ENCODE measurements at regions not wholly inside any gene's neighbourhood (a gene's known extent, or its start where the extent isn't known, plus 50 kb on each side); places are given as distances from the start of the nearest gene placed in this dataset.
"Not testable (repeated sequence)": the region's sequence is repeated elsewhere in the genome, so short reads cannot be mapped to it uniquely, and the experiment has no call there.

DNA sequence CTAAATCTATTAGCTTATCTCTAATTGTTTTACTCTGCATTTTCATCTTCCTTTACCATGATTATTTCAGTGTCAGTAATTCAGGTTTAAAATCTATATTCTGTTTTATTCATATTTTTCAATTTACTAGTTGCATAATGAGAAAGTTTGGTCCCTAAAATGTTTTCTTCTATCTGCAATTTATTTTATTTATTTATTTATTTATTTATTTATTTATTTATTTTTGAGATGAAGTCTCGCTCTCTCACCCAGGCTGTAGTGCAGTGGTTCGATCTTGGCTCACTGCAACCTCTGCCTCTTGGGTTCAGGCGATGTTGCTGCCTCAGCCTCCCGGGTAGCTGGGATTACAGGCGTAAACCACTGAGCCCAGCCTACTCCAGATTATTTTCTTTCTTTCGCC is 1597.3 kb downstream of the CDH8 start:
- no peak overlapping the region for H3K27ac Mint-ChIP-seq
- H3K27me3 Mint-ChIP-seq, result no peaks in the 10 kb centered on the region
- no peaks in the 10 kb centered on the region for H3K36me3 Mint-ChIP-seq
- H3K4me1 Mint-ChIP-seq, result no peaks in the 10 kb centered on the region
- H3K4me3 Mint-ChIP-seq, result no peak overlapping the region
- peaks cover 7% of the 10 kb centered on the region for H3K9me3 Mint-ChIP-seq
- ATAC-seq (ENCODE audit: low read depth) (no peak), DNase-seq (ENCODE audit: low spot score in 2 of 2) (no peak)

DNA sequence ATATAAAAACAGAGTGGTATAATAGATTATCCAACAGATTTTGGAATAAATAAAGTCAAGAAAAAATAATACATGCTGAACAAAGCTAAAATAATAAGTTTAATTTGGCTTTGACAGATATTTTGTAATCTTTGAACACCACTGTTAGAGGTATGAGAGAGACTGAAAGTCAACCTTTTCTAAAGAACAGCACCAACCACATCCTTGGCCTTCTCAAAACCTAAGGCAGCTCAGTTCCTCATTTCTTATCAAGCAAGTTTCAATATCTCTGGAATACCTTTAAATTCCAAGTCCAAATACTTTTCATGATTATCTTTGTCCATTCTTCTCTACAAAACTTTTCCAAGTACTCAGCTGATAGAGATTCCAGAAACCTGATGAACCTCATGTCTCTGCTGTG is 1603.8 kb downstream of the CDH8 start:
- H3K36me3 Mint-ChIP-seq, result no peaks in the 10 kb centered on the region
- H3K4me3 Mint-ChIP-seq, result no peak overlapping the region
- H3K27me3 Mint-ChIP-seq, result no peaks in the 10 kb centered on the region
- no peak overlapping the region for H3K27ac Mint-ChIP-seq
- DNase-seq (ENCODE audit: low spot score in 2 of 2) (no peak), ATAC-seq (ENCODE audit: low read depth) (no peak)
- peaks cover 9% of the 10 kb centered on the region for H3K9me3 Mint-ChIP-seq
- H3K4me1 Mint-ChIP-seq, result no peaks in the 10 kb centered on the region

DNA sequence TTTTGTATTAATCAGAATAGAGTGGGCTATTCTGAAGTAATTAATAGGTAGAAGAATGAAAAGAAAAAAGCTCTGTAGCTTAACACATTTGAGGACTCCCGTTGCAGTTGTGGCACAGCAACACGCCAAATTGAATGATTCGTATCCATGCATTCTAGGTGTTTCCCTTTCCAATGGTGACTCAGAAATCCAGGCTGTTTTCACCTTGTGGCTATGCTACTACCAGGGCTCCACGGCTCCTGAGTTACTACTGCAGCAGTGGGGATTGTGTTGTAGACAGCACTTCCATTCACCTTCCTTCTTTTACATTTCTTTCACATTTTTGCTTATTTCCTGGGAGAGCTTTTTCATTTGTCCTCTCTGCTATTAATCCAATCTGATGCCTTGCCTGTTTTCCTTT is 1616.4 kb downstream of the CDH8 start:
- ATAC-seq (ENCODE audit: low read depth), result no peak
- H3K27ac Mint-ChIP-seq, result no peak overlapping the region
- no peaks in the 10 kb centered on the region for H3K4me1 Mint-ChIP-seq
- H3K36me3 Mint-ChIP-seq, result no peaks in the 10 kb centered on the region
- DNase-seq (ENCODE audit: low spot score in 2 of 2), result no peak
- no peaks in the 10 kb centered on the region for H3K27me3 Mint-ChIP-seq
- peaks cover 2% of the 10 kb centered on the region for H3K9me3 Mint-ChIP-seq
- H3K4me3 Mint-ChIP-seq, result no peak overlapping the region

DNA sequence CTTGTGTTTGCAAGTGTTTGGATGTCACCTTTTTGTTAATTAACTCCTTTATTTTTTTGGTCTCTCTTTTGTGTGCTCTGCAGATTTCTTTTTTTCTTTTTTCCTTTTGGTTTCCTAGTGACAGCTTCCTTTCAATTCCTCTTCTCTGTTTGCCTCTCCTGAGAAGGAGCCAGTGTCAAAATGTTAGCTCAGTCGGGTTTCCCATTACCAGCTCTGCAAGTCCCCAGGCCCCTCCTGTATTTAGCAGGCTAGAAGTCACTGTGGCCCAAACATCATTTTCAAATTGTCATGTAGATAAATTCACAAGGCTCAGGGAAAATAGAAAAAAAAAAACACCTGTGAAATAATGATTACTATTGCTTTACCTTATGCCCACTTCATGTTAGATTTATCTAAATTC is 1621.6 kb downstream of the CDH8 start:
- ATAC-seq (ENCODE audit: low read depth) (no peak), DNase-seq (ENCODE audit: low spot score in 2 of 2) (no peak)
- Mint-ChIP-seq H3K4me3 (no peak overlapping the region), H3K27me3 (no peaks in the 10 kb centered on the region), H3K27ac (no peak overlapping the region), H3K36me3 (no peaks in the 10 kb centered on the region), H3K4me1 (no peaks in the 10 kb centered on the region), H3K9me3 (no peaks in the 10 kb centered on the region)

DNA sequence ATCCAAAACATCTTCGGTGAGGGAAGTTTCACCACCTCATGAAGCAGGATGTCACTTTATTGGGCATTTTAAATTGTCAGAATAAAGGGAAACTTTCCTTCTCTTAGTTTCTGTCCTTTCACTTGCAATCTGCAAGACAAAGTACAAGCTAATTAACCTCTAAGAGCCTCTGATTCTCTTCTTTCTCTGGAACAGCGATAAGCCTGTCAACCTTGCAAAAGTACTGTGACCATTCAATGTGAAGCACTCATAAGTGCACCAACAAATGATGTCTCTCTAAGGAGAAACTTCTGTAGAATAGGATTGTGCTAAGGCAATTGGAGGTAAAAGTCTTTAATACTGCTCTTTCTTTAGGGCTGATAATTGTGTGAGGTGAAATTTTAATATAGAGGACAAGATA is 1622.3 kb downstream of the CDH8 start:
- ATAC-seq (ENCODE audit: low read depth) (no peak), DNase-seq (ENCODE audit: low spot score in 2 of 2) (no peak)
- no peak overlapping the region for H3K4me3 Mint-ChIP-seq
- no peaks in the 10 kb centered on the region for H3K27me3 Mint-ChIP-seq
- H3K27ac Mint-ChIP-seq, result no peak overlapping the region
- no peaks in the 10 kb centered on the region for H3K36me3 Mint-ChIP-seq
- H3K4me1 Mint-ChIP-seq, result no peaks in the 10 kb centered on the region
- H3K9me3 Mint-ChIP-seq, result no peaks in the 10 kb centered on the region

DNA sequence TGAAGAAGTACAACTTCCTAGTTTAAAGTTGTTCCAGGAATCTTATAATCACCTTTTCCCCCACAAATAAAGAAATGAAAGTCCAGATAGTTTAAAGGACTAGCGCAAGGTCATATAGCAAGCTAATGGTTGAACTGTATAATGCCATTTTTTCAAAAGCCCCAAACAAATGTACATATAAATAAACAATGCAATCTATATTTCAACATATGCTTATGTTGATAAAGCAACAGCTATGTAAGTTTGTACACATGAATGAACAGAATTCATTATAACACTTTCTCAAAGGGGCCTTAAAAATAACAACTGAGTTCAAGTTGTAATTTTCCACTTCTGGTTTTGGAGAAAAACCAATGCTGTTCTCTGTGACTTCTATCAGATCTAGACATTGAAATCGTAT is 1628.6 kb downstream of the CDH8 start:
- Mint-ChIP-seq H3K4me1 (peaks cover 2% of the 10 kb centered on the region), H3K36me3 (no peaks in the 10 kb centered on the region), H3K27me3 (no peaks in the 10 kb centered on the region), H3K27ac (no peak overlapping the region), H3K4me3 (no peak overlapping the region), H3K9me3 (peaks cover 2% of the 10 kb centered on the region)
- ATAC-seq (ENCODE audit: low read depth), result no peak
- DNase-seq (ENCODE audit: low spot score in 2 of 2), result no peak

DNA sequence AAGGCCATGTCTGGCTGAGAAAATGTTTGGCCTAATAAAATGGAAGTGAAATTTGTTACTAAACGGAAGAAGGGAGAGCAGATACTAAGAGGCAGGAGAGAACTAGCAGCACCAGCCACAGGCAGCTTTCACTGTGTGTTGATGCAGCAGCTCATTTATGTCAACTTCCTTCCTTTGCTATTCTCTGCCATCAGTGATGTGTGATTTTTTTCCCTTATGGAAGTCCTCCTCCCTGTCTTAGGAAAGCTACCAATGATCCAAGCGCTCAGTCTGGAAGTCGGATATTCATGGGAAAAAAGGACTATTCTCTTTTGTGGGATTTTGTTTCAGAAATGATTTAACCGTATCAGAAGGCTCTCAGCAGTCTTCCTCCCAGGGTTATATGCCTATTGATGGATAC is 1629.2 kb downstream of the CDH8 start:
- Mint-ChIP-seq H3K4me1 (peaks cover 2% of the 10 kb centered on the region), H3K27me3 (no peaks in the 10 kb centered on the region), H3K27ac (no peak overlapping the region), H3K36me3 (no peaks in the 10 kb centered on the region), H3K4me3 (no peak overlapping the region), H3K9me3 (peaks cover 2% of the 10 kb centered on the region)
- no peak for DNase-seq (ENCODE audit: low spot score in 2 of 2)
- no peak for ATAC-seq (ENCODE audit: low read depth)

DNA sequence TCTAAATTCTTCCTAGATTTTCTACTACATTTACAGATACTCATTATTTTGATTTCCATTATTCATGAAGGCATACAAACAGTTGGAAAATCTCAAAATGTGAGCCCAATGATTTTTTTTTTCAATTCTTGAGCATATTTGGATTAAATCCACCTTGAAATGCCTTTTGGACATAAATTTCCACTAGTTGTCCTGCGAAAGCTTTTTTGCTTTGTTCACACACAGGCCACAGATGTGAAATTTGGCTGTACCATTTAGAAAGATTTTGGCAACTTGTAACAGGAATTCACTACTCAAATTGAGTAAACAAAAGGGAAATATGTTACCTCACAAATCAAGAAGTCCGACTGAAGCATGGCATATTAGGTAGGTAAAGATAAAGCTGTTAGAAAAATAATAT is 1631.0 kb downstream of the CDH8 start:
- DNase-seq (ENCODE audit: low spot score in 2 of 2) (no peak), ATAC-seq (ENCODE audit: low read depth) (no peak)
- Mint-ChIP-seq H3K27ac (no peak overlapping the region), H3K4me1 (peaks cover 2% of the 10 kb centered on the region), H3K27me3 (no peaks in the 10 kb centered on the region), H3K9me3 (peaks cover 2% of the 10 kb centered on the region), H3K36me3 (no peaks in the 10 kb centered on the region), H3K4me3 (no peak overlapping the region)

DNA sequence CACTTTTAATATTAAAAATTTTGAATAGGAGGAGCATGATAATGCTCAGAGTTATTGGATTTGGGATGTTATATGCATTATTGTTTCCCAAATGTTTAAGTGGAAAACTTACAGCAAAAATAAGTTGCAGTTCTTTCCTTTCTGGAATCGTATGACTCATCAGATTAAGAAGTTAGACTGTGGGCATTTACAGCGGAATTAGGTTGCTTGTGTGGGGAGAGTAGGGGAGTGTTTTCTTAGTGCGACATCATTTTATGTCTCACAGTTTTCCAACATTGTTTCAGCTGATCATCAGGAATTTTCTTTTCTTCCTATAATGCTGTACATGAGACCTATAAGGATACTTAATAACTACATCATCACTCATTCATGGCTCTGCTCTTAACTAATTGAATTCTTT is 1631.8 kb downstream of the CDH8 start:
- Mint-ChIP-seq H3K36me3 (no peaks in the 10 kb centered on the region), H3K4me3 (no peak overlapping the region), H3K27me3 (no peaks in the 10 kb centered on the region), H3K27ac (no peak overlapping the region), H3K4me1 (peaks cover 2% of the 10 kb centered on the region), H3K9me3 (peaks cover 2% of the 10 kb centered on the region)
- DNase-seq (ENCODE audit: low spot score in 2 of 2), result no peak
- ATAC-seq (ENCODE audit: low read depth), result no peak

DNA sequence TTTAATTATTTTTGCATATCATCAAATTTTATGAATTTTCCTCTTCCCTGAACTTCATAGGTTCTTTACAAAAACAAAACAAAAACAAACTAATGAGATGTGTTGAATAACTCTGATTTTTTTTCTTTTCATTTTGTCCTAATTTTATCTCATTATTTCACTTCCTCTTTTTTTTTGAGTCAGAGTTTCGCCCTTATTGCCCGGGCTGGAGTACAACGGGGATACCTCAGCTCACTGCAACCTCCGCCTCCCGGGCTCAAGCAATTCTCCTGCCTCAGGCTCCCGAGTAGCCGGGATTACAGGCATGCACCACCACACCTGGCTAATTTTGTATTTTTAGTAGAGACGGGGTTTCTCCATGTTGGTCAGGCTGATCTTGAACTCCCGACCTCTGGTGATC is 1633.3 kb downstream of the CDH8 start:
- H3K27ac Mint-ChIP-seq; ATAC-seq (ENCODE audit: low read depth); H3K9me3 Mint-ChIP-seq: not testable (repeated sequence)

DNA sequence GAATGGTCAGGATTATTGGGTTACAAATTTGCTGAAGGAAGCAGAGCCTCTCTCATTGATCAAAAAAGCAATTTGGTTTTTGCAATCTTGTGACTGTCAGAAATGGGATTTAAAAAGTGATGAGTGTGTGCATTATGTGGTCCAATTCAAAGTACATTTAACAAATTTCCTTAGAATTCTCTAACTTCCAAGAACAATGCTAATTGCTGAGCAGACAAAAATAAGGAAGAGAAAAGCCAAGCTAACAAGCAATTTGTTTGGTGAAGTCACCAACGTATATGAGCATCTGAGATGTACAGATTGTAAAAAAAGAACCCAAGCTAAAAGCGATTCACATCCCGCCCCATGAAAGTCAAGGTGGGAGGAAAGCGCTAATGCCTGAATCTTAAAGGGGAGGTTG is 1643.9 kb downstream of the CDH8 start:
- no peaks in the 10 kb centered on the region for H3K27me3 Mint-ChIP-seq
- ATAC-seq (ENCODE audit: low read depth), result no peak
- no peaks in the 10 kb centered on the region for H3K36me3 Mint-ChIP-seq
- no peak for DNase-seq (ENCODE audit: low spot score in 2 of 2)
- no peak overlapping the region for H3K4me3 Mint-ChIP-seq
- H3K4me1 Mint-ChIP-seq, result no peaks in the 10 kb centered on the region
- no peak overlapping the region for H3K27ac Mint-ChIP-seq
- H3K9me3 Mint-ChIP-seq, result peaks cover 4% of the 10 kb centered on the region

More for the DNA sequence above, 1633.3 kb downstream of the CDH8 start:
- not testable (repeated sequence) for H3K4me3 Mint-ChIP-seq; DNase-seq (ENCODE audit: low spot score in 2 of 2); H3K27me3 Mint-ChIP-seq; H3K4me1 Mint-ChIP-seq; H3K36me3 Mint-ChIP-seq

DNA sequence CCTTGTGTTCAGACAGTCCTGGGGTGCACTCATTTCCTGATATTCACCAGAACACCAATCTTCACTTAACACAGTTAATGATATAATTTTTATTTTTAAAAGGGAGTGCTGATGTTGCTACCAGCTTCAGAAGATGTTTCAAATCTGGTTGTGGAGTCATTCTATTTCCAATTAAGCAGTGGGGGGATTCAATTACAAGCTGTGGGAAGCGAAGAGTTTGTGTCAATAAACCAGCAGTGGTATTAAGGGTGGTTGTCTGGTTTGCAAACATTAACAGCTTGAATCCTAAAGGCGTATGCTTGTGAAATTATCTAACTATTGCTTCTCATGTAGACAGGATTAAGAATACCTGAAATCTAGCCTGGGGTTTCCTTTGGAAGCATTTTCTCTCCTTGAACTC is 1637.5 kb upstream of the GOT2 start:
- no peak for ATAC-seq (ENCODE audit: low read depth)
- no peak for DNase-seq (ENCODE audit: low spot score in 2 of 2)
- Mint-ChIP-seq H3K27ac (no peak overlapping the region), H3K4me3 (no peak overlapping the region), H3K9me3 (peaks cover 14% of the 10 kb centered on the region), H3K36me3 (no peaks in the 10 kb centered on the region), H3K4me1 (no peaks in the 10 kb centered on the region), H3K27me3 (no peaks in the 10 kb centered on the region)

DNA sequence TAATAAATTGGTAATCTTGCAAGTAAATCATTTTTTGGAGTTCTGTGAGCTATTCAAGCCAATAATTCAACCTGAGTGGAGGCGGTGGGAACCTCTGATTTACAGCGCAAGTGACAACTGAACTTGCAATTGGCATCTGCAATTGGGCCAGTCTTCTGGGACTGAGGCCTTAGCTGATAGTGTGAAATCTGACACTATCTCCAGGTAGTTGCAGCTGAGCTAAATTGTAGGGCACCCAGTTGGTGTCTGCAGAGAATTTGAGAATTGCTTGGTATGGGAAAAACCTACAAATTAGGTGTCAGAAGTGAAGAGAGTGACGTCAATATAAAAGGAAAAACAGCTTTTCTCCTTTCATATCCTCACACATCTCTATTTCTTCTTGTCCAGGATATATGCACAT is 1633.6 kb upstream of the GOT2 start:
- Mint-ChIP-seq H3K4me3 (no peak overlapping the region), H3K4me1 (no peaks in the 10 kb centered on the region), H3K36me3 (no peaks in the 10 kb centered on the region), H3K27me3 (no peaks in the 10 kb centered on the region), H3K27ac (no peak overlapping the region), H3K9me3 (peaks cover 8% of the 10 kb centered on the region)
- DNase-seq (ENCODE audit: low spot score in 2 of 2) (no peak), ATAC-seq (ENCODE audit: low read depth) (no peak)

DNA sequence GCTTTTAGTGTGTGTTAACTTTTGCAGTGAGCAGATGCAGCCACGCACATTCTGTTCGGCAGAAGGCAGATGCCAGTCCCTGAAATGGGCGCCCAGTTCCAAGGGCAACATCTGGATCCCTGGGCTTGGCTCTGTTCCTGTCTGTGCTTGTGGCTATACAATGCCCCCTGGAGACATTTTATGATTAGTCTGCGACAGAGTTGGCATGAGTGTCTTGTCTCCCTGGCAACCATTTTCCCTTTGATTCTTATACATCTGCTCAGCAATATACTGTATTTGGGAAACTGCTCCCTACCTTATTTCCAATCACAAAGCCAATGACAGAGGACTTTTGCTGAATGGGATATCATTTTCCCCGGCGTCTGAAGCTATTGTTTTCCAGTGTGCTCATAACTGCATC is 1629.5 kb upstream of the GOT2 start:
- Mint-ChIP-seq H3K27ac (no peak overlapping the region), H3K36me3 (no peaks in the 10 kb centered on the region)

DNA sequence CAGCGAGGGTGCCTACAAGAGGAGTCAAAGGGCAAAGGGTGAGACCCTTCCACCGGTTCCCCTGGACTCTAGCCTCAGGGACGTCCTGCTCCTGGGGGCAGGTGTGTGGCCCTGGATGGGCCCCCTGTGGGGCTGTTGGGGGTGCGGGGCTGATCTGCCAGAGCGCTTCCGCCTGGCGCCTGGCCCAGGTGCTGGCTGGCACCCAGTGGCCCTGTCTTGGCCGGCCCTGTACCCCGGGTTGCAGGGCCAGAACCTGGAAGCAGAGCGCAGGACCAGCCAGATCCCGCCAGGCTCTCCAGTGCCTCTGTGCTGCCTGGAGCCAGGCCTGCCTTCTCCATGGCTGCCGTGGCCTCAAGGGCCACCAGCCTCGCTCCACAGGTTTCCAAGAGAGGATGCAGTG is 1625.8 kb upstream of the GOT2 start:
- ATAC-seq (ENCODE audit: low read depth); H3K27ac Mint-ChIP-seq; DNase-seq (ENCODE audit: low spot score in 2 of 2); H3K27me3 Mint-ChIP-seq; H3K9me3 Mint-ChIP-seq; H3K36me3 Mint-ChIP-seq; H3K4me3 Mint-ChIP-seq; H3K4me1 Mint-ChIP-seq: not testable (repeated sequence)

More for the DNA sequence above, 1629.5 kb upstream of the GOT2 start:
- no peak overlapping the region for H3K4me3 Mint-ChIP-seq
- ATAC-seq (ENCODE audit: low read depth), result no peak
- no peak for DNase-seq (ENCODE audit: low spot score in 2 of 2)
- peaks cover 2% of the 10 kb centered on the region for H3K9me3 Mint-ChIP-seq
- no peaks in the 10 kb centered on the region for H3K4me1 Mint-ChIP-seq
- no peaks in the 10 kb centered on the region for H3K27me3 Mint-ChIP-seq

DNA sequence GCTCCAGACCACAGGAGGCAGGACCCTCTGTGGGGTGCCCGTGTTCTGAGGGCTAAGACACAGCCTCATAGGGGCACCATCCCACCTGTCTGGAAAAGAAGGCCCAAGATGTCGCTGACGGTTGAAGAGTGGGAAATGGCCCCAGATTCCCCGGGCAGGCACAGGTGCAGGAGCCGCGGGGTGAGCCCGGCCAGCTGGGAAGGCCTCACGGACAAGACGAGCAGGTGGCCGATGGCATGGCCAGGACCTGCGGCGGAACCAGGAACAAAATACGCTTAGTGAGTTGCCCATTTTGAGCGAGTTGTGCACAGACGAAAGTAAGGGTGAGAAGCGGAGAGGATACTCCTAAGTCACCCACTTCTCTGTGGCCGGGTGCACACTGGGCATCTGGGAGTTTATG is 1625.3 kb upstream of the GOT2 start:
- ATAC-seq (ENCODE audit: low read depth); H3K27ac Mint-ChIP-seq: not testable (repeated sequence)

More for the DNA sequence above, 1625.3 kb upstream of the GOT2 start:
- H3K9me3 Mint-ChIP-seq; H3K27me3 Mint-ChIP-seq; H3K4me1 Mint-ChIP-seq; H3K4me3 Mint-ChIP-seq; DNase-seq (ENCODE audit: low spot score in 2 of 2); H3K36me3 Mint-ChIP-seq: not testable (repeated sequence)

Measured in memory B cell (primary cell).